Esophagus squamous epithelium (tissue), 4 donors: ENCODE measurements at regions not wholly inside any gene's neighbourhood (a gene's known extent, or its start where the extent isn't known, plus 50 kb on each side); places are given as distances from the start of the nearest gene placed in this dataset.

Source experiments
- CTCF ChIP-seq, 6 experiments: fragments of 450-650 bp in 4 of 6; fragments of 200-600 bp in 2 of 6; sonication (generic) in 2 of 6; IDR thresholded peaks; one replicate each; pipeline ENCODE4 v1.5.1; 2016 to 2019; ENCODE audit warnings: antibody characterized with exemption in 6 of 6, mild to moderate bottlenecking in 4 of 6, moderate library complexity in 4 of 6
- POLR2A ChIP-seq, 4 donors: fragments of 450-650 bp; IDR thresholded peaks; one replicate each; pipeline ENCODE4 v1.6.1; 2017; ENCODE audit warnings: antibody characterized with exemption in 4 of 4, mild to moderate bottlenecking in 4 of 4, moderate library complexity in 3 of 4

- no peak for TF ChIP-seq CTCF (IDR thresholded peaks at IDR 0.05)
- no peak for TF ChIP-seq POLR2A (IDR thresholded peaks at IDR 0.05)
Observed at GRCh38 chr1:60463786-60464185, 390.2 kb upstream of the C1orf87 start.
